ENCODE measurements at regions not wholly inside any gene's neighbourhood (a gene's known extent, or its start where the extent isn't known, plus 50 kb on each side); places are given as distances from the start of the nearest gene placed in this dataset.

GRCh38 chr12:129959889-129960288 is 56.1 kb upstream of the TMEM132D start:
- intact Hi-C loops (cut with DNase I) = no loop called here
- H3K27me3 ChIP-seq = no peaks in the 10 kb centered on the region
- no peak overlapping the region for H3K27ac ChIP-seq
- no peaks in the 10 kb centered on the region for H3K9me3 ChIP-seq
- no peak for TF ChIP-seq POLR2A (IDR thresholded peaks at IDR 0.05)
- TF ChIP-seq, protein P1, sequence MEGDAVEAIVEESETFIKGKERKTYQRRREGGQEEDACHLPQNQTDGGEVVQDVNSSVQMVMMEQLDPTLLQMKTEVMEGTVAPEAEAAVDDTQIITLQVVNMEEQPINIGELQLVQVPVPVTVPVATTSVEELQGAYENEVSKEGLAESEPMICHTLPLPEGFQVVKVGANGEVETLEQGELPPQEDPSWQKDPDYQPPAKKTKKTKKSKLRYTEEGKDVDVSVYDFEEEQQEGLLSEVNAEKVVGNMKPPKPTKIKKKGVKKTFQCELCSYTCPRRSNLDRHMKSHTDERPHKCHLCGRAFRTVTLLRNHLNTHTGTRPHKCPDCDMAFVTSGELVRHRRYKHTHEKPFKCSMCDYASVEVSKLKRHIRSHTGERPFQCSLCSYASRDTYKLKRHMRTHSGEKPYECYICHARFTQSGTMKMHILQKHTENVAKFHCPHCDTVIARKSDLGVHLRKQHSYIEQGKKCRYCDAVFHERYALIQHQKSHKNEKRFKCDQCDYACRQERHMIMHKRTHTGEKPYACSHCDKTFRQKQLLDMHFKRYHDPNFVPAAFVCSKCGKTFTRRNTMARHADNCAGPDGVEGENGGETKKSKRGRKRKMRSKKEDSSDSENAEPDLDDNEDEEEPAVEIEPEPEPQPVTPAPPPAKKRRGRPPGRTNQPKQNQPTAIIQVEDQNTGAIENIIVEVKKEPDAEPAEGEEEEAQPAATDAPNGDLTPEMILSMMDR (IDR thresholded peaks at IDR 0.05) = no peak
- WGBS, 2 donors = 60 to 70% methylated on average over 3 of the region's 3 CpGs
- no peak overlapping the region for H3K4me3 ChIP-seq (replicated peaks in 1 of 3)
- no peak for DNase-seq
- H3K36me3 ChIP-seq = no peaks in the 10 kb centered on the region
- no peaks in the 10 kb centered on the region for H3K4me1 ChIP-seq

- TF ChIP-seq, protein P1 (IDR thresholded peaks at IDR 0.05) = no peak
- TF ChIP-seq POLR2A (IDR thresholded peaks at IDR 0.05) = no peak
- Histone ChIP-seq H3K36me3 (no peaks in the 10 kb centered on the region), H3K4me1 (no peaks in the 10 kb centered on the region), H3K27ac (no peak overlapping the region), H3K9me3 (no peaks in the 10 kb centered on the region), H3K27me3 (no peaks in the 10 kb centered on the region), H3K4me3 (replicated peaks in 1 of 3) (no peak overlapping the region)
- DNase-seq = no peak
- intact Hi-C loops (cut with DNase I) = no loop called here
- 56 to 69% methylated on average over 4 of the region's 4 CpGs for WGBS, 2 donors
Observed at GRCh38 chr12:129961091-129961490, 57.3 kb upstream of the TMEM132D start.

GRCh38 chr12:129961856-129962255 is 58.0 kb upstream of the TMEM132D start:
- no peak for DNase-seq
- Histone ChIP-seq H3K9me3 (no peaks in the 10 kb centered on the region), H3K27me3 (no peaks in the 10 kb centered on the region), H3K4me3 (replicated peaks in 1 of 3) (no peak overlapping the region), H3K27ac (no peak overlapping the region), H3K4me1 (no peaks in the 10 kb centered on the region), H3K36me3 (no peaks in the 10 kb centered on the region)
- TF ChIP-seq POLR2A (IDR thresholded peaks at IDR 0.05) = no peak
- TF ChIP-seq, protein P1 (IDR thresholded peaks at IDR 0.05) = no peak
- 83 to 89% methylated on average over 1 of the region's 1 CpG for whole genome bisulfite sequencing, 2 donors
- intact Hi-C loops (cut with DNase I) = no loop called here

DNA sequence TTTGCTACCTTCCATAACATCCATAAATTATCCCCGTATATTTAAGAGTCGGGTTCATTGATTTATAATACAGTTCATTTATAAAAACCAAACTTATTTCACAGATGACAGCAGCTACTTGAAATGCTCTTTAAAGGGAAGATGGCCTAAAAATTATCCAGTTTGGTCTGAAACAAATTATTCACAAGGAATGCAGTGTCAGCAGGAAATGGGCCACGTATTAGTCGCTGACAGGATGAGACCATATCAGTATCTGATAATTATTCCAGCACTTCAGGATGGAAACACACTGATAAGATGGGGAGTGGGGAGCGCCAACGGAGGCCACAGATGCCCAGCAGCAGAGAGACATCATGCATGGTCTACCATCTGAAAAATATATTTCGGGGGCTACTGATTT is 60.5 kb upstream of the TMEM132D start:
- DNase-seq = no peak
- no peaks in the 10 kb centered on the region for H3K4me1 ChIP-seq
- intact Hi-C loops (cut with DNase I) = no loop called here
- H3K36me3 ChIP-seq = no peaks in the 10 kb centered on the region
- TF ChIP-seq, protein P1 (IDR thresholded peaks at IDR 0.05) = no peak
- no peak for TF ChIP-seq POLR2A (IDR thresholded peaks at IDR 0.05)
- H3K4me3 ChIP-seq (replicated peaks in 1 of 3) = no peak overlapping the region
- no peak overlapping the region for H3K27ac ChIP-seq
- no peaks in the 10 kb centered on the region for H3K9me3 ChIP-seq
- WGBS, 2 donors = 85 to 87% methylated on average over 7 of the region's 7 CpGs
- no peaks in the 10 kb centered on the region for H3K27me3 ChIP-seq

GRCh38 chr12:129964826-129965457 is 61.1 kb upstream of the TMEM132D start:
- DNase-seq = no peak
- Histone ChIP-seq H3K27ac (no peak overlapping the region), H3K9me3 (no peaks in the 10 kb centered on the region), H3K4me3 (replicated peaks in 1 of 3) (no peak overlapping the region), H3K27me3 (no peaks in the 10 kb centered on the region), H3K36me3 (no peaks in the 10 kb centered on the region), H3K4me1 (no peaks in the 10 kb centered on the region)
- intact Hi-C loops (cut with DNase I) = no loop called here
- WGBS, 2 donors = 60 to 70% methylated on average over 5 of the region's 5 CpGs
- TF ChIP-seq, protein P1 (IDR thresholded peaks at IDR 0.05) = no peak

All from thyroid gland (tissue), 4 donors.